ENCODE measurements at regions not wholly inside any gene's neighbourhood (a gene's known extent, or its start where the extent isn't known, plus 50 kb on each side); places are given as distances from the start of the nearest gene placed in this dataset.
"Not testable (repeated sequence)": the region's sequence is repeated elsewhere in the genome, so short reads cannot be mapped to it uniquely, and the experiment has no call there.

GRCh38 chr15:67945131-67945530, 105.3 kb upstream of the RNU6-1 start:
- TF ChIP-seq CTCF (IDR thresholded peaks at IDR 0.05), result no peak
- Mint-ChIP-seq H3K4me1 (ENCODE audit: unreplicated experiment) (peaks cover 43% of the 10 kb centered on the region), H3K4me3 (ENCODE audit: unreplicated experiment) (no peak overlapping the region), H3K9me3 (ENCODE audit: unreplicated experiment) (no peaks in the 10 kb centered on the region), H3K36me3 (ENCODE audit: unreplicated experiment) (no peaks in the 10 kb centered on the region), H3K27ac (ENCODE audit: unreplicated experiment) (no peak overlapping the region), H3K27me3 (ENCODE audit: unreplicated experiment) (no peaks in the 10 kb centered on the region)
- no peak for DNase-seq (ENCODE audit: extremely low spot score, unreplicated experiment)

GRCh38 chr15:67945951-67946700, 106.3 kb upstream of the RNU6-1 start:
- Mint-ChIP-seq H3K27ac (ENCODE audit: unreplicated experiment) (peak overlapping the region; percentile 56), H3K9me3 (ENCODE audit: unreplicated experiment) (no peaks in the 10 kb centered on the region), H3K4me1 (ENCODE audit: unreplicated experiment) (peaks cover 43% of the 10 kb centered on the region), H3K27me3 (ENCODE audit: unreplicated experiment) (no peaks in the 10 kb centered on the region), H3K4me3 (ENCODE audit: unreplicated experiment) (no peak overlapping the region), H3K36me3 (ENCODE audit: unreplicated experiment) (no peaks in the 10 kb centered on the region)
- TF ChIP-seq CTCF (IDR thresholded peaks at IDR 0.05), result no peak
- DNase-seq (ENCODE audit: extremely low spot score, unreplicated experiment), result peak; percentile 78

DNA sequence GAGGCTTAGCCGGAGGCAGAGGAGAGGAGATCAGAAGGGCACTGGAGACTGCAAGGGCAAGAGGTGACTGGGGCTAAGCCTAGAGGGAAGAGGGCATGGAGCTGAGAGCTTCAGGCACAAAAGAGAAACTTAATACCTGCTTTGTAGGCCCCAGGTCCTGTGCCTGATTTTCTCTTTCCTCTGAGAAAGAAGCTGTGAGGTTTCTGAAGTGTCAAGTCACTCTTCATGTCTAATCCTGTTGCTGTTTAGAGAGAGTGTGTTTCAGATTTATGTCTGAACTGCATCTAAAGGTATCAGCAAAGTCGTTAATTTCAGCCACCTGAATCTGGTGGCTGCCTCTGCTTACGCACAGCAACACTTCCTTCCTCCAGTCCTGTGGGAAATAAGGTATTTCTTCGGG, 106.9 kb upstream of the RNU6-1 start:
- no peak for DNase-seq (ENCODE audit: extremely low spot score, unreplicated experiment)
- H3K27me3 Mint-ChIP-seq (ENCODE audit: unreplicated experiment), result no peaks in the 10 kb centered on the region

GRCh38 chr15:67947254-67948039, 106.7 kb upstream of the PIAS1 start:
- H3K36me3 Mint-ChIP-seq (ENCODE audit: unreplicated experiment), result no peaks in the 10 kb centered on the region
- H3K4me1 Mint-ChIP-seq (ENCODE audit: unreplicated experiment), result peaks cover 36% of the 10 kb centered on the region
- H3K27ac Mint-ChIP-seq (ENCODE audit: unreplicated experiment), result no peak overlapping the region
- H3K4me3 Mint-ChIP-seq (ENCODE audit: unreplicated experiment), result no peak overlapping the region
- peak; percentile 42 for DNase-seq (ENCODE audit: extremely low spot score, unreplicated experiment)
- no peaks in the 10 kb centered on the region for H3K9me3 Mint-ChIP-seq (ENCODE audit: unreplicated experiment)
- H3K27me3 Mint-ChIP-seq (ENCODE audit: unreplicated experiment), result no peaks in the 10 kb centered on the region
- TF ChIP-seq CTCF (IDR thresholded peaks at IDR 0.05), result no peak

More for the DNA sequence above, 106.9 kb upstream of the RNU6-1 start:
- no peaks in the 10 kb centered on the region for H3K36me3 Mint-ChIP-seq (ENCODE audit: unreplicated experiment)
- H3K9me3 Mint-ChIP-seq (ENCODE audit: unreplicated experiment), result no peaks in the 10 kb centered on the region
- peaks cover 40% of the 10 kb centered on the region for H3K4me1 Mint-ChIP-seq (ENCODE audit: unreplicated experiment)
- no peak for TF ChIP-seq CTCF (IDR thresholded peaks at IDR 0.05)
- H3K27ac Mint-ChIP-seq (ENCODE audit: unreplicated experiment), result peak overlapping the region; percentile 56
- no peak overlapping the region for H3K4me3 Mint-ChIP-seq (ENCODE audit: unreplicated experiment)

DNA sequence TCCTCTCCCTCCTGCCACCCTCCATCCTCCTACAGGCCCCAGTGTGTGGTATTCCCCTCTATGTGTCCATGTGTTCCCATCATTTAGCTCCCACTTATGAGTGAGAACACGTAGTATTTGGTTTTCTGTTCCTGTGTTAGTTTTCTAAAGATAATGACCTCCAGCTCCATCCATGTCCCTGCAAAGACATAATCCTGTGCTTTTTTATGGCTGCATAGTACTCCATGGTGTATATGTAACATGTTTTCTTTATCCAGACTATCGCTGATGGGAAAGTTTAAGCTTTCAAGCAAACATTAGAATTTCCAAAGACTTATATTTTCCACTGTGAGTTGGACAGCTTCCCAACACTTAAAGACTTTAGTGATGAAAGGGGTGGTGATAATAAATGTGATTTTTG, 105.9 kb upstream of the PIAS1 start:
- H3K4me1 Mint-ChIP-seq (ENCODE audit: unreplicated experiment), result peaks cover 36% of the 10 kb centered on the region

DNA sequence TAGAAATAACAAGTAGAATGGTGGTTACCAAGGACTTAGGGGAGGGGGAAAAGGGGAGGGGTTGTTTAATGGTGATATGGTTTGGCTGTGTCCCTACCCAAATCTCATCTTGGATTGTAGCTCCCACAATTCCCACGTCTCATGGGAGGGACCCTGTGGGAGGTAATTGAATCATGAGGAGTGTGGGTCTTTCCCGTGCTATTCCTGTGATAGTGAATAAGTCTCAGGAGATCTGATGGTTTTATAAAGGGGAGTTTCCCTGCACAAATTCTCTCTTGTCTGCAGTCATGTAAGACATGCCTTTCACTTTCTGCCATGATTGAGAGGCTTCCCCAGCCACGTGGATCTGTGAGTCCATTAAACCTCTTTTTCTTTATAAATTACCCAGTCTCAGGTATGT, 102.9 kb upstream of the PIAS1 start:
- H3K27ac Mint-ChIP-seq (ENCODE audit: unreplicated experiment); H3K4me3 Mint-ChIP-seq (ENCODE audit: unreplicated experiment); H3K27me3 Mint-ChIP-seq (ENCODE audit: unreplicated experiment); H3K36me3 Mint-ChIP-seq (ENCODE audit: unreplicated experiment); DNase-seq (ENCODE audit: extremely low spot score, unreplicated experiment); H3K9me3 Mint-ChIP-seq (ENCODE audit: unreplicated experiment): not testable (repeated sequence)
- H3K4me1 Mint-ChIP-seq (ENCODE audit: unreplicated experiment), result peaks cover 33% of the 10 kb centered on the region

More for the DNA sequence above, 105.9 kb upstream of the PIAS1 start:
- DNase-seq (ENCODE audit: extremely low spot score, unreplicated experiment), result no peak
- Mint-ChIP-seq H3K27me3 (ENCODE audit: unreplicated experiment) (no peaks in the 10 kb centered on the region), H3K9me3 (ENCODE audit: unreplicated experiment) (no peaks in the 10 kb centered on the region), H3K36me3 (ENCODE audit: unreplicated experiment) (no peaks in the 10 kb centered on the region), H3K4me3 (ENCODE audit: unreplicated experiment) (no peak overlapping the region), H3K27ac (ENCODE audit: unreplicated experiment) (no peak overlapping the region)
- TF ChIP-seq CTCF (IDR thresholded peaks at IDR 0.05), result no peak
